HepG2 (cell line): ENCODE measurements at regions not wholly inside any gene's neighbourhood (a gene's known extent, or its start where the extent isn't known, plus 50 kb on each side); places are given as distances from the start of the nearest gene placed in this dataset.

Experiments used
- ATAC-seq: fragments of 200-7000 bp; cut with Tn5 transposase; 3 replicates; pipeline ENCODE4 v1.9.1; 2020; ENCODE audit warnings: mild to moderate bottlenecking, moderate library complexity
- BruUV-seq: library from RNA; stranded (reverse); fragments of 400-500 nt; replicated peaks from 2 replicates; lab custom pipeline; 2021; lab: Mats Ljungman, UMichigan
- CTCF ChIA-PET: fragments of 300-600 bp; formaldehyde crosslinking; extraction: SDS; loops from one replicate; lab custom pipeline; 2021; ENCODE audit warnings: low total read pairs, inconsistent platforms, low intra/inter-chr PET ratio; lab: Yijun Ruan, JAX
- POLR2A ChIA-PET: fragments of 350-600 bp; sonication (Branson Sonifier 250); formaldehyde crosslinking; loops from one replicate; lab custom pipeline; 2020; ENCODE audit warnings: antibody characterized with exemption, inconsistent platforms; lab: Yijun Ruan, JAX
- DNase-seq: peaks from one replicate; pipeline ENCODE4 v3.0.0-alpha.2; 2015; ENCODE audit warnings: low spot score
- FAIRE-seq: peaks from 3 replicates; lab custom pipeline; 2011; peaks lifted over from hg19 to GRCh38; lab: Jason Lieb, UNC
- H2AFZ ChIP-seq: one replicate; pipeline ENCODE4 v1.6.1; 2011; ENCODE audit warnings: low read length, inconsistent platforms
- H3K27ac ChIP-seq: fragments of 300-600 bp; 3 replicates; pipeline ENCODE4 v1.8.0; 2011; ENCODE audit warnings: mixed run types, mild to moderate bottlenecking, mixed read lengths, low read length, inconsistent platforms; ENCODE audit not compliant: insufficient read depth; ENCODE audit errors: extremely low read length
- H3K27me3 ChIP-seq, 2 experiments: fragments of 200-600 bp in 1 of 2; 2 replicates in 1 of 2; 3 replicates in 1 of 2; pipeline versions ENCODE4 v1.6.0 to v1.8.0; 2011; ENCODE audit warnings: low read length in 2 of 2, mild to moderate bottlenecking in 2 of 2, moderate library complexity in 2 of 2, inconsistent platforms in 1 of 2; ENCODE audit not compliant: insufficient read depth in 2 of 2, control insufficient read depth in 1 of 2
- H3K36me3 ChIP-seq, 2 experiments: fragments of 200-600 bp in 1 of 2; replicated peaks in 1 of 2; 2 replicates in 1 of 2; 3 replicates in 1 of 2; pipeline versions ENCODE4 v1.5.1 to v1.8.0; 2011; ENCODE audit warnings: low read length in 2 of 2, inconsistent platforms in 1 of 2; ENCODE audit not compliant: insufficient read depth in 2 of 2, control insufficient read depth in 1 of 2
- H3K4me1 ChIP-seq: 2 replicates; pipeline ENCODE4 v1.5.1; 2012; ENCODE audit warnings: low read length, inconsistent platforms; ENCODE audit not compliant: insufficient read depth
- H3K4me2 ChIP-seq: 2 replicates; pipeline ENCODE4 v1.6.0; 2011; ENCODE audit warnings: low read depth, low read length, inconsistent platforms
- H3K4me3 ChIP-seq, 3 experiments: fragments of 200-600 bp in 1 of 3; sonication (generic), shearing (Covaris generic) in 1 of 3; replicated peaks in 1 of 3; 2 replicates each; pipeline ENCODE4 v1.5.1; 2011 to 2016; ENCODE audit warnings: low read length in 3 of 3, inconsistent platforms in 2 of 3, low read depth in 2 of 3, mild to moderate bottlenecking in 2 of 3, control low read depth in 1 of 3, mixed read lengths in 1 of 3; ENCODE audit not compliant: insufficient read depth in 1 of 3
- H3K79me2 ChIP-seq: one replicate; pipeline ENCODE4 v1.6.1; 2011; ENCODE audit warnings: low read length, inconsistent platforms; ENCODE audit not compliant: insufficient read depth
- H3K9ac ChIP-seq: 2 replicates; pipeline ENCODE4 v1.6.0; 2011; ENCODE audit warnings: mild to moderate bottlenecking, low read depth, low read length, inconsistent platforms; ENCODE audit not compliant: insufficient read depth
- H3K9me3 ChIP-seq: 2 replicates; pipeline ENCODE4 v1.5.1; 2012; ENCODE audit warnings: mild to moderate bottlenecking, low read length
- H4K20me1 ChIP-seq: 2 replicates; pipeline ENCODE4 v1.6.0; 2011; ENCODE audit warnings: inconsistent platforms, mild to moderate bottlenecking, low read length, moderate library complexity; ENCODE audit not compliant: insufficient read depth
- ATF4 ChIP-seq, 2 experiments: fragments of 450-650 bp in 1 of 2; sonication (generic) in 1 of 2; formaldehyde crosslinking; IDR thresholded peaks; 2 replicates each; pipeline versions ENCODE4 v1.5.0 to v1.8.0; 2020 to 2022; ENCODE audit warnings: mild to moderate bottlenecking in 1 of 2, missing genetic modification reagents in 1 of 2
- CBX2 ChIP-seq, 2 experiments: fragments of 200-600 bp in 1 of 2; sonication (generic); formaldehyde crosslinking in 1 of 2; IDR thresholded peaks; 2 replicates each; pipeline versions ENCODE4 v1.7.0 to v1.8.1; 2018 to 2022; ENCODE audit warnings: low read depth in 2 of 2, low read length in 1 of 2, mild to moderate bottlenecking in 1 of 2, missing genetic modification reagents in 1 of 2
- GTF2F1 ChIP-seq: fragments of 150-350 bp; IDR thresholded peaks from 2 replicates; pipeline ENCODE4 v1.6.1; 2014; ENCODE audit warnings: low read length
- HOXA9 ChIP-seq: sonication (generic); formaldehyde crosslinking; IDR thresholded peaks from 2 replicates; pipeline ENCODE4 v1.8.1; 2022; ENCODE audit warnings: missing genetic modification reagents, mild to moderate bottlenecking, moderate library complexity, borderline replicate concordance
- IRX3 ChIP-seq: sonication (generic); formaldehyde crosslinking; IDR thresholded peaks from 2 replicates; pipeline ENCODE4 v1.8.1; 2023; ENCODE audit warnings: mild to moderate bottlenecking, low read depth, missing genetic modification reagents, borderline replicate concordance
- KAT7 ChIP-seq: IDR thresholded peaks from 2 replicates; pipeline ENCODE4 v1.6.1; 2018; ENCODE audit warnings: borderline replicate concordance, missing compliant biosample characterization
- KLF13 ChIP-seq: sonication (generic); formaldehyde crosslinking; IDR thresholded peaks from 2 replicates; pipeline ENCODE4 v1.4.0; 2020; ENCODE audit warnings: mild to moderate bottlenecking, missing genetic modification reagents
- MIER3 ChIP-seq: IDR thresholded peaks from 2 replicates; pipeline ENCODE4 v1.6.1; 2016; ENCODE audit warnings: missing compliant biosample characterization, borderline replicate concordance
- NFYC ChIP-seq: IDR thresholded peaks from 2 replicates; pipeline ENCODE4 v1.6.1; 2016; ENCODE audit warnings: missing genetic modification reagents, missing compliant biosample characterization
- ONECUT2 ChIP-seq: sonication (generic); formaldehyde crosslinking; IDR thresholded peaks from 2 replicates; pipeline ENCODE4 v1.4.0; 2020; ENCODE audit warnings: missing genetic modification reagents
- RBM39 ChIP-seq: fragments of 200-400 bp; formaldehyde crosslinking; IDR thresholded peaks from one replicate; pipeline ENCODE4 v1.6.1; 2018; ENCODE audit warnings: antibody characterized with exemption, mild to moderate bottlenecking, low read depth, low read length; ENCODE audit not compliant: poor library complexity, severe bottlenecking
- TBP ChIP-seq: sonication (generic); formaldehyde crosslinking; IDR thresholded peaks from 2 replicates; pipeline ENCODE4 v1.5.0; 2020; ENCODE audit warnings: missing genetic modification reagents
- ZBTB42 ChIP-seq: sonication (generic); formaldehyde crosslinking; IDR thresholded peaks from 2 replicates; pipeline ENCODE4 v1.5.0; 2020; ENCODE audit warnings: mild to moderate bottlenecking, missing genetic modification reagents
- ZMYM4 ChIP-seq: sonication (generic); formaldehyde crosslinking; IDR thresholded peaks from 2 replicates; pipeline ENCODE4 v1.8.1; 2023; ENCODE audit warnings: mild to moderate bottlenecking, missing genetic modification reagents
- ZNF121 ChIP-seq: sonication (generic); formaldehyde crosslinking; IDR thresholded peaks from 2 replicates; pipeline ENCODE4 v1.5.0; 2020; ENCODE audit warnings: mild to moderate bottlenecking, missing genetic modification reagents
- ZNF775 ChIP-seq: sonication (generic); formaldehyde crosslinking; IDR thresholded peaks from 2 replicates; pipeline ENCODE4 v1.4.0; 2020; ENCODE audit warnings: missing genetic modification reagents, mild to moderate bottlenecking, moderate library complexity, borderline replicate concordance
- WGBS: methylation state at CpG from one replicate; pipeline ENCODE4 v1.1.6; 2017; ENCODE audit warnings: low lambda C conversion rate; 5-methylcytosine and 5-hydroxymethylcytosine counted together
- in situ Hi-C: cut with HindIII; loops from 2 replicates; pipeline ENCODE4 v1.10.0; 2017; ENCODE audit warnings: low pct_unique_long_range_greater_than_20kb; ENCODE audit not compliant: extremely low pct_ligation_motif_present
- intact Hi-C: fragments of 100-400 bp; cut with micrococcal nuclease; formaldehyde crosslinking; loops from one replicate; pipeline ENCODE4 v1.10.0; 2022; ENCODE audit not compliant: unreplicated experiment
- TF ChIP-seq, protein P1 (sequence below): sonication (generic); formaldehyde crosslinking; conservative IDR thresholded peaks from 2 replicates; pipeline ENCODE4 v1.8.1; 2023; ENCODE audit warnings: missing genetic modification reagents

- H3K4me1 ChIP-seq, result no peaks in the 10 kb centered on the region
- no peaks in the 10 kb centered on the region for H3K79me2 ChIP-seq
- no TSS peak for BruUV-seq
- H3K9me3 ChIP-seq, result peaks cover 2% of the 10 kb centered on the region; the same call in 1 of the 2 replicates
- TF ChIP-seq RBM39 (no peak), NFYC (CRISPR knock-in tag) (no peak), ONECUT2 (CRISPR knock-in tag) (no peak), KAT7 (CRISPR knock-in tag) (no peak), ZNF121 (CRISPR knock-in tag) (no peak), ZBTB42 (CRISPR knock-in tag) (no peak), GTF2F1 (no peak), IRX3 (CRISPR knock-in tag) (no peak), CBX2 (IDR thresholded peaks at IDR 0.05; ENCODE audit: low read depth, low read length) (no peak), CBX2 (CRISPR knock-in tag; IDR thresholded peaks at IDR 0.05; ENCODE audit: low read depth) (no peak), MIER3 (CRISPR knock-in tag) (no peak), TBP (CRISPR knock-in tag) (no peak), ZMYM4 (no peak), ZNF775 (CRISPR knock-in tag) (no peak), ATF4 (CRISPR knock-in tag; IDR thresholded peaks at IDR 0.05) (no peak), KLF13 (CRISPR knock-in tag) (no peak), HOXA9 (CRISPR knock-in tag) (no peak)
- TF ChIP-seq, protein P1, sequence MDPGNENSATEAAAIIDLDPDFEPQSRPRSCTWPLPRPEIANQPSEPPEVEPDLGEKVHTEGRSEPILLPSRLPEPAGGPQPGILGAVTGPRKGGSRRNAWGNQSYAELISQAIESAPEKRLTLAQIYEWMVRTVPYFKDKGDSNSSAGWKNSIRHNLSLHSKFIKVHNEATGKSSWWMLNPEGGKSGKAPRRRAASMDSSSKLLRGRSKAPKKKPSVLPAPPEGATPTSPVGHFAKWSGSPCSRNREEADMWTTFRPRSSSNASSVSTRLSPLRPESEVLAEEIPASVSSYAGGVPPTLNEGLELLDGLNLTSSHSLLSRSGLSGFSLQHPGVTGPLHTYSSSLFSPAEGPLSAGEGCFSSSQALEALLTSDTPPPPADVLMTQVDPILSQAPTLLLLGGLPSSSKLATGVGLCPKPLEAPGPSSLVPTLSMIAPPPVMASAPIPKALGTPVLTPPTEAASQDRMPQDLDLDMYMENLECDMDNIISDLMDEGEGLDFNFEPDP (CRISPR knock-in tag), result no peak
- TF ChIP-seq, all 625 proteins: peak for 0
- intact Hi-C loops, result loop anchor here (5.0 to 10.0 kb wide), 3 partner anchors 160 to 532 kb away; partner anchors contain the start of gene DIO2
- in situ Hi-C loops, result loop anchor here (25.0 kb wide), 1 partner anchor 807 kb away; no protein-coding TSS in a partner anchor
- DNase-seq, result no peak
- Histone ChIP-seq H3K36me3 (no peaks in the 10 kb centered on the region), H3K27me3 (no peaks in the 10 kb centered on the region), H4K20me1 (no peaks in the 10 kb centered on the region), H3K27ac (no peak overlapping the region), H3K9ac (no peak overlapping the region), H2AFZ (no peak overlapping the region), H3K4me3 (no peak overlapping the region), H3K4me2 (no peak overlapping the region)
- FAIRE-seq, result no peak
- WGBS, result 4% methylated on average over 1 of the region's 1 CpG
- ChIA-PET POLR2A (no interaction called here), CTCF (interaction anchor here (1.4 to 2.5 kb wide), 2 partner anchors 532 to 795 kb away, joined by 6 to 23 read pairs; no protein-coding TSS in a partner anchor)
- no peak for ATAC-seq
These were observed 156.1 kb downstream of the DIO2 start for GRCh38 chr14:80055226-80055625.
